HG02981 (cell line): ENCODE measurements at regions not wholly inside any gene's neighbourhood (a gene's known extent, or its start where the extent isn't known, plus 50 kb on each side); places are given as distances from the start of the nearest gene placed in this dataset.

Experiments used
- ATAC-seq: cut with Tn5 transposase; IDR thresholded peaks from one replicate; pipeline ENCODE4 v1.9.1; 2021; ENCODE audit warnings: mild to moderate bottlenecking, moderate library complexity; ENCODE audit not compliant: unreplicated experiment

DNA sequence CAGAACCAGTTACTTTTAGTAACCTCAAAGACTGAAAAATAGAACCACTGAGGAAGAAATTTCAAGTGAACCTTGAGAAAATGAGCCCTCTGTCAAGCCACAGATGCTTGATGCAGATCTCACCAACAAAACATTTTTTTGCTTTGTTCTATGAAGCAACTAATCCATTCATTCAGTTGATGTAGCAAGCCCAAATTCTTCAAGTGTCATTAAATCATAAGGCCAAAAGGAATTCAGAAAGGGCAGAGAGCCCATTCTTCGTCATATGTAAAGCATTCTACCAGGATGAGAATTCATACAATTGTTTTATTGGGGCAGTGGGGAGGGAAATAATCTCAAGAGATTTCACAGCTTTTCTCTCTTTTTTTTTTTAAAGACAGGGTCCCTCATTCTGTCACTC, 218.0 kb upstream of the RGS6 start:
- ATAC-seq, result no peak

DNA sequence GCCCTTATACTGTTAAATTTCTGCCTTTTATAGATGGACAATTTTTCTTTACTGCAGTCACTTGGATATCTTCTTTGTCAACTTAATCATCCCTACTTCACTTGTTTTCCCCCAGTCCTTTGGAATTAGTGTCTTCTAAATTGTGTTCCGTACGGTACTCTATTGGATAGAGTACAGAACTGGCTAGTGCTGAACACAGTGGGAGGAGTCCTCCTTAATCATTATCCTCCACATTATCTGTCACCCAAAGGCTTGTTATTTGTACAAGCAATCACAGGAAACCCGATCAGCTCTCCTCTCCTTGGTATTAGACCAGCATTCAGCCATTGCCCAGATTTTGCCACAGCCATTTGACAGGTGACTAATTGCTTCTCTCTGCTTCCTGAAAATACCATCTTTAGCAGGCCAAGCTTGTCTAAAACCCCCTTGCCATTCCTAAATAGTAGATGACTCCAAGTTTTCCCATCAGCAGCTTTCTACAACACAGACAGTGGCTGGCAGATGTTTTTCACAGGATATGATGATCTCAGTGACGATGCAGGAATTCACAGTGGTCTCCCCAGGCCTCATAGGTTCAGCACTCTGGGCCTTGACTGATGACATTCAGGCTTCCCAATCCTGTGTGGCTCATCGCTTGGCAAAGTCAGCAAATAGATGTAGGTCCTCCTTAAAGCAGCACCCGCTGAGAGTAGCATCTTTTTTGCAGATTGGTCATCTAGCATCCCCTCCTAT, 216.0 kb upstream of the RGS6 start:
- no peak for ATAC-seq

DNA sequence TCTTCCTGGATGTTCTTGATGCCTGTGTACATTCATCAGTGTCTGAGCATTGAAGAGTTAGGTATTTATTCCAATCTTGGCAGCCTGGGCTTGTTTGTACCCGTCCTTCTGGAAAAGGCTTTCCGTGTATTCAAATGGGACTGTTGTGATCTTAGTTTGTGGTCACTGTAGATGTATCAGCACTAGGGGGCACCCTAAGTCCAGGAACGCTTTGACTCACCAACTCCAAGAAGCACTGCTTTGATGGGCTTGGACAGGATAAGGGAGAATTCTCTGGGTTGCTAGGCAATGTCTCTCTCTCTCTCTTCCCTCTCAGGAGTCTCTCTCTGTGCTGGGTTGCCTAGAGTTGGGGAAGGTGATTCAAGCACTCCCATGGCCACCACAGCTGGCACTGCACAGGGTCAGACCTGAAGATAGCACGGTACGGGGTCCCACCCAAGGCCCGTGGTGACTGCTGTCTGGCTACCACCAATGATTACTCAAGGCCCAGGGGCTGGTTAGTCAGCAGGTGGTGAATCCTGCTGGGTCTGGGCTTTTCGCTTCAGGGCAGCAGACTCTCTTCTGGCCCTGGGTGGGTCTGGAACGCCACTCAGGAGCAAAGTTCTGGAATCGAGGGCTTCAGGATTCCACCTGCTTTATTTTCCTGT, 211.1 kb upstream of the RGS6 start:
- ATAC-seq, result no peak

DNA sequence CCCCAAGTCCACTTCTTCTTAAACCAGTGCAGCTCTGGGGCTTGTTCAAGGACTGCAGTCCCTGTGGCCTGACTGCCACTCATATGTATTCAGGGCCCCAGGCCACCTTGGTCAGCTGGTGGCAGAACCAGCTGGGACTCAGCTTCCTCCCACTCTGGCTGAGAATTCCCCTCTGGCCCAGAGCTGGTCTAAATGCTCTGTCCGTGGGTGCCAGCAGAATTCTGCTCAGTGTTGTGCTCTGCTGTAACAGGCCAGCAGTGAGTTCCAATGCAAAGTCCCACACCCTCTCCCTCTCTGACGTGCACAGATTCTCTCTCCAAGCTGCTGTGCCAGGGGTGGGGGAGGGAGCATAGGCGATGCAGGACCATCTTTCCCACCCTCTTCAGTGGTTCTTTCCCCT, 210.4 kb upstream of the RGS6 start:
- ATAC-seq, result no peak

DNA sequence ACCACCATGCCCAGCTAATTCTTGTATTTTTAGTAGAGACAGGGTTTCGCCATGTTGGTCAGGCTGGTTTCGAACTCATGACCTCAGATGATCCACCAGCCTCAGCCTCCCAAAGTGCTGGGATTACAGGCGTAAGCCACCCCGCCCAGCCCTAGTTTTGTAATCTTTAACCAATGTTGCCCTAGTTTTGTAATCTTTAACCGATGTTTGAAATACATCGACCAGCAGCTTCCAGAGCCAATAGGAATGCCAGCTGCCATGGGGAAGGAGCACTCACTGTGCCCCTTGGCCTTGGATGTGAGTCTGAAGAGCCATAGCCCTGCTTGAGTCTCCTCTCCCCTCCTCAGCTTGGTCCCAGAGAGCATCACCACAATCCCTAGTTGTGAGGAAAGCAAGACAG, 209.3 kb upstream of the RGS6 start:
- ATAC-seq, result no peak

DNA sequence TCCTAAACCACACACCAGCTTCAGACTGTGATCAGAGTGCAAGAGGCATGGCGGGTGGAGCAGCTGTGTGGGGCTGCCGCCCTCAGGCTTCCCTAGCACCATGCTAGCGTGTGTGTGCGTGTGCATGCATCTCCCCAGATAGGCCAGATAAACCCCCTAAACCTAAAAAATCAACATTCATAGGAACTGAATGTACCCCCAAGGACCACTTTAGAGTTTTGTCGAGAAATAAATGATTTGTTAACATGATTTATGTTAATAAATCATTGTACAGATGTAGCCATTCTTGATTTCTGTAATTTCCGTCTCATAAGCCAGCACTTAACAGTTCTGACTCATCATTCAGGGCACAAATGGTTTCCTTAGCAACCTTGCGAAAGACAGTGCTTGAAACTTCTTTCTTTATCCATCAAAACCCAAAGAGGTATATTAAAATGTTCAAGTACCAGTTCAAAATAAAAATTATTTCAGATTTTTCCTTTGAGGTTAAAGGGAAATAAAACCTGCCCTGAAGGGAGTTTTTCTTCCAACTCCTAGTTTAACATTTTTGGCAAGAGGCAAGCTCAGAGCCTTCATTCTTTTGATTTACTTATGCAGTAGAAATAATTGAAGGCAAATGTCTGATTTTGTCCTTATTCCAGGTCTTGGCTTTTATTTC, 206.2 kb upstream of the RGS6 start:
- no peak for ATAC-seq

DNA sequence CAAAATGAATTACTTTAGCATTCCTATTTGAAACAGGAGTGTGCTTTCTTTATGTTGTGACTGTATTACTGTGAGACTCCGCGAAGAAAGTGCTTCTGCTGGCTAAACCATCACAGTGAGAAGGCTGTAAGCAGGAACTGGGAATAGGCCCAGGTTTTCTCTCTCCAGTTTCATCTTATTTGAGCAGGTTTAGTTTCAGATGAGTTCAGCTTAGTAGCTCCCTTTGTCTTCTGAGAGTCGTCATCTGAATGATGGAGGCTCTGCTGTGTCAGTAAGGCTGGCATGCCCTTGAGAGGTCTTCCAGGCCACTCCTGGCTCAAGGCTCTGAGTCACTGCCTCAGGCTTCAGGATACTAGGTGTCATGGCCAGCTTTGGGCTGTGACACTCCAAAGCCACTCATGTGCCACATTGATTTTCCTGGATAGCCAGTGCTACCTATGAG, 205.6 kb upstream of the RGS6 start:
- ATAC-seq, result no peak

DNA sequence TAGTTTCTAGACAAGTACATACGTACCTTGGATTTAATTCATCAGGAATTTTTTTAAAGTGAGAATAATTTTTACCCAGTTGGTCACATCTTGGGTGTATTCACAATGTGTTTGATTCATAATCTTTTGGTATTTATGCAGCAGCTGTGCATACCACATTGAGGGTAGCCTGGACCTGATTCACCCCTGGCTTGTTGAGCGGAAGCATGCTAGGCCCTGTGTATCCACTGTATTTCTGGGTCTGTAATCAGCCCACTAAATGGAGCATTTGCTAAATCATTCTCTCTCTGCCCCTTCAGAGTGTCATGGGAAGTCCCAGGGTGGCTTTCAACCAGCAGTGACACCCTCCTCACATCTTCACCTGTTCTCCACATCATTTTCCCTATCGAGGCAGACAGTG, 203.8 kb upstream of the RGS6 start:
- no peak for ATAC-seq

DNA sequence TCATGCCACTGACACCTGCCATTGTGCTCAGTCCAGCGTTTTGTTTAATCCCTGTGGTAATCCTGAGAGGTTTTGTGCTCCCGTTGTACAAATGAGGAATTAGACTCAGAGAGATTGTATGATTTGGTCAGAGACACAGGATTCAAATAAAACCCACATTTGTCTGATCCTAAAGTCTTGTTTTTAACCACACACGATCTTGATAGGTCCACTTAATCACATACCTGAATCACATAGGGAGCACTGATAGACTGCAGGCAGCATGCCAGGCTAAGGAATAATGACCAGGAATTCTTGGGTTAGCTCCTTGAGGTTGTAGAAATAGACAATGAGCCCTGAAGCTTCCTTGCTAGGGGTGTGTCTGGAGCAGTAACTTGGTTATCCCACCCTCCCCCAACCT, 202.6 kb upstream of the RGS6 start:
- no peak for ATAC-seq

DNA sequence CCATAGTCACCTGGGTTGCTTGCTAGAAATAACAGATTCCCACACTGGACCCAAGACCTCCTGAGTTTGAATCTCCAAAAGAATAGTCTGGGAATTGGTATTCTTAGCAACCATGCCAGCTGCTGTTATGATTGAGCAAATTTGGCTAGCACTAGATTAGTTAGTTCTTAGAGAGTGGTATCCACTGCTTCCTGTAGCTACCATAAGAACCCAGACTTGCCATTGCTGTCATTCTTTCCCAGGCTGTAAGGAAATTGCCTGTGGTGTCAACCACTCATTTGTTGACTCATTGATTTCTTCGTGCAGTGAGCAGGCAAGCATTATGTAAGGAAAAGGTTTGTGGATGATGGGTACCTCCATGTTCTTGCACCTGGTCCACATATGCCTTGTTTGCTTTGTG, 201.8 kb upstream of the RGS6 start:
- ATAC-seq, result no peak

DNA sequence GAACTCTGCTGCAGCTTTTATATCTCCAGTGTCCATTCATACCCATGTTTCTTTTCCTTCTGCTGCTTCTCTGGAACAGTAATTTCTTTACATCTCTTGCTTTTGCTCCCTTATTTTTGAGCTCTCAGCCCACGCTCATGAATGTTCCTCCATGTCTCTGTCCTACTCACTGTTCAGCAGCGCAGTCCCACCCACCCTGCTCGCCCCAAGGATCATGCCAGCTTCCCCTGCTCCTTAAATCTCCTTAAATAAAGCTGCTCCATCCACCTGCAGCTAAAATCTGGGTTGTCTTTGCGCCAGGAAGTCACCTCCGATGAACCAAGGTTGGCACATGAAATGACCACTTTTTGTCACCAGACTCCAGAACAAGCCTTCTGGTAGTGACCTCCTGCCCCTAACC, 201.1 kb upstream of the RGS6 start:
- no peak for ATAC-seq

DNA sequence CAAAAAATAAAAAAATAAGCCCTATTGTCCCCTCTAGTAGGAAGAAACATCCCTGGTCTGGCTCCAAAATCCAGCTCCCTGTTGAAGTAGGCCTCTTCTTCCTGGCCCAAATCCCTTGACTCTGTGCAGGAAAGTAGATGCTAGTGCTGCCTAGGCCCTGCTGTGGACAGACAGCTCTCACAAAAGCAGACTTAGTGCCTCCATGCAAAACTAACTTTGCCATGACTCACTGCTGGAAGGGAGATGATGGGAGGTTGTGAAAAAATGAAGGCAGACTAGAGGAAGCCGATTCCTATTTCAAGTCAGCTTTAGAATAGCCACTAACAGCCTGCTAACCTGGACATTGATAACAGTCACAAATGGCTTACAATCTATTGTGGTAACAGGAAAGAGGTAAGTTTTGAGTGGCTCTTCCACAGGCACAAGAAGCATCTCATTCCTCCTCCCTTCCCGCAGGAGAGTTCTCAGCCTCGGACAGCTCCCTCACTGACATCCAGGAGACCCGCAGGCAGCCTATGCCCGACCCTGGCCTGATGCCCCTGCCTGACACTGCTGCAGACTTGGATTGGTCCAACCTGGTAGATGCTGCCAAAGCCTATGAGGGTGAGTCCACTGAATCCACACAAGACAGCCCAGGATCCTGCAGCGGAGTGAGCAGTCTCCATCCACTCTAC, 198.9 kb upstream of the RGS6 start:
- ATAC-seq, result no peak

DNA sequence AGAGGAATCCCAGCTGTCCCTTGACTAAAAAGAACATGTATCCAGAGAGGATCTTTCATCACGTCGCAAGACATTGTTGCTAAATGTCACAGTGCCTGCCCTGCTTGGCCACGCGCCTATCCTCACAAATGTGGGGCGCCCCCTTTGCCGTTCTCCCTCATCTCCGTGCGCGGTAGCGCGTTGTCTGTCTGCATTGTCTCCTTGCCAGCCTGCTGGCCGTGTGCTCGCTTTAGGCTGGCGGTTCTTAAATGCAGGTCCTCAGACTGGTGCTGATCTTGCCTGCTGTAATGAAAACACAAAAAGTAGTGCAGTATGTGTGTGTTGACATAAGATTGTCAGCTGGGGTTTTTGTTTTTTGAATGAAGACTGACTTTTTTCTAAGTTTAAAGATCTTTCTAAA, 198.2 kb upstream of the RGS6 start:
- ATAC-seq, result no peak

DNA sequence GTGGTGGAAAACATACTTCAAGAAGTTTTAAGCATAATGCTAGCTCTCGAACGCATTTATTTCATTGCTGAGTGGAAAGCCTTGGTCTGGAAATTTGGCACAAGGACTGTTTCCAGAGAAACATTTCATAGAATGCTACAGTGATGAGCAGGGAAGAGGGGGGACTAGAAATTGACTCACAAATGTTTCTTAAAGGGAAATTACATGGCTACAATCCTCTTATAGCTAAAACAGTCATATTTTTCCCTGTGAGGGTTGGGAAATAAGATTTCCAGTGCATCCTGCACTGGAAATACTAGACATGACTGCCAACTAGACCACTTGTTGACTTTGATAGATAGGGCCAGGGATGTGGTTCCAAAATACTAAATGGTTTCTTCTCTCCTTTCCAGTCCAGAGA, 197.3 kb upstream of the RGS6 start:
- no peak for ATAC-seq

DNA sequence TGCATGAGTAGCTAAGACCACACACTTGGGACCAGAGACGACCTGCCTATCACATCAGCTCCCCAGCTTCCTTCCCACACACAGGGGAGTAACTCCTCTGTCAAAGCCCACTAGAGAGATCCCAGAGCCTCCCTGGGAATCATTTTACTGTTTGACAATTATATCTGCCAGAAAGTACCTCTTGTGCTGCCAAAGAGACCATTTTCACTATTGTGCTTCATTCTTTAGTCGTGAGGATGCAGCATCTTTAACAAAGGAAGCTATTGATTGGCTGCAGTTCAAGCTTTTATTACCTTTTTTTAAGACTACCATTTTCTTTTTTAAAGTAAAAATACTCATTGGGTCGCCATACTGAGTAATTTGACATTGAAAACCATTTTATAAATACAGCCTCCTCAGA, 194.5 kb upstream of the RGS6 start:
- ATAC-seq, result no peak

DNA sequence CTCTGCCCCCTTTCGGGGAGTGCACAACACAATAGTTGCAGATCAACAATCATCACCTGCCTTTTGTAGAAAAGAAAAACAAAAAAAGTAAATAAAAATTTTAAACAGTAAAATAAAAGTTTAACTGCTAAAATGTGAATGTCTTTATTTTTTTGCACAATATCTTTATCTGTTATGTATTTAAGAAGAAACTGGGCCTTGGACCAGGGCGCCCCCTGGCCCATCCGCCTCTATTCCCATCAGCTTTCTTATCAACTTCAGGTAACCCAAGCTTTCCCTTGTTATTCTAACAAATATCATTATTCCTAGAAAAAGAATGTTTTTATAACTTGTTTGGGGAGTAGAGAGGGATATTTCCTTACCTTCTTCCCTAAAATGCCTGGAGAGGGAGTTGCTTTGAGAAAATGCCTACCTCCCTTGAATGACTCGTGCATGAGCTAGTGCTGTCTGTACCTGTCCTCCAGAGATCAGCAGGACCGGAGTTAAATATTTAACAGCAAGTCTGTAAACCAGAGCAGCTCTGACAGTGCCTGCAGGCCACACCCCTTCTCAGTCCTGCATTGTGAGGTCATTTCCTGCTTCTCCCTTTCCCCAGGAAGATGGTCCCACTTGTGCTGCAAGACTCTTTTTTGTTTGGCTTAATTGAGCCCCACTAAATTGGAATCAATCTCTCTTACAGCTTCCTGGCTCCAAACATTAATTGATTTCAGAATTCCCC, 192.8 kb upstream of the RGS6 start:
- no peak for ATAC-seq

DNA sequence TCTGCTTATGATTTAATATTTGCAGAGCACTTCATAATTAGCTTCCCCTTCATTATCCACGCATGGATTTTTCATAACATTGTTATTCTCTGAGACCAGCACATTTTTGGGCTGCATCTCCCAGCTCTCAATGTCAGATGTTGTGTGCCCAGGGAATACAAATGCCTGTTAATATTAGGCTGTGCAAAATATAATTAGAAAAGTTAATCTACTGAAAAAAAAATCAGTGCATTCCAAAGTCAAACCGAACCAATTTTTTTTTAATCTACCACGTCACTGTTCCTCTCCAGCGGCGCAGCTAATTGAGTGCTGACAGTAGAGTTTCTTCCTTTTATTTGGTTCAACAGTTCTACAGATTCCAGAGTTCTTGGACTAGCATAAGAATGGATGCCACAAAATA, 191.0 kb upstream of the RGS6 start:
- ATAC-seq, result no peak

DNA sequence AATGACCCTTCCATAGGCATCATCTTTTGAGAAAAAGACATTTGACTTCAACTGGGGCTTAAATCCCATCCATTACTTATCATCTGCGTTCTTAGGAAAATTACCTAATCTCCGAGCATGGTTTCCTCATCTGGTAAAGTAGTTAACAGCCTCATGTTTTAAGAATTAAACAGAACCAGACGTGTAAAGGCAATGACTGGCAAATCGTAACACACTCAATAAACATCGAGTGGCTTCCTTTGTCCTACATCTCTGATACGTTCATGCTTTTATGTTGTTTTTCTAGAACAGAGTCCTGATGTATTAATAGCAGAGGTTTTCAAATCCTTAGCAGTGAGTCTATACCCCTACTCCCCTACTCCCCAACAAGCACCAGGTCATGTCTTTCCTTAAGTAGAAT, 189.7 kb upstream of the RGS6 start:
- ATAC-seq, result no peak

DNA sequence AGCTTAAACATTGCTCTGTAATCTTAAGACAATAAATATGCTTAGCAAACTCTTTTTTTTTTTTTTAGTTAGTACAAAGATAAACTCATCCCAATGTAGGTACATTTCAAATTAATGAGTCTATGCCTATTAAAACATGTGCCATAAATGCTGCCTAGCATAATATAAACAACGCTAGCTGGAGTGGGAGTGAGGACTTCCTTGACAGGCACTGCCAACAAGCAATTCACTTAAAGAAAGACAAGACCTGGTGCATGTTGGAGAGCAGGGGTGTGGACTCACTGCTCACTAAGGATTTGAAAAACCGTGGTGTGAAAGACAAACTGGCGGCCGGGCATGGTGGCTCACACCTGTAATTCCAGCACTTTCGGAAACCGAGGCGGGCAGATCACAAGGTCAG, 187.2 kb upstream of the RGS6 start:
- ATAC-seq, result no peak

DNA sequence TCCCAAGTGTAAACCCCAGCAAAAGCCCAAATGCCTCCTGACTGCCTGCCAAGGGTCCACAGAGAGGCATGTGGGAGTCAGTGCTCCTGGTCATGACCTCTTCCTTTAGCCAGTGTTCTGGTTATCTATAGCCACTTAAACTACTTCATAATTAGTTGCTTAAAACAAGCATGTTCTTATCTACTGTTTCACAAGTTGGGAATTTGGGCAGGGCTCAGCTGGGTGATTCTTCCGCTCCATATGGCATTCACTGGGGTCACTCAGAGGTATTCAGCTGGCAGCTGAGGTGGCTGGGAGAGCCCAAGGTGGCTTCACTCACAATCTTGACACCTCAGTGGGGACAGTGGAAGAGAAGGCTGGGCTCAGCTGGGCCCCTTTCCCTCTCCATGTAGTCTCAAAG, 184.0 kb upstream of the RGS6 start:
- no peak for ATAC-seq

DNA sequence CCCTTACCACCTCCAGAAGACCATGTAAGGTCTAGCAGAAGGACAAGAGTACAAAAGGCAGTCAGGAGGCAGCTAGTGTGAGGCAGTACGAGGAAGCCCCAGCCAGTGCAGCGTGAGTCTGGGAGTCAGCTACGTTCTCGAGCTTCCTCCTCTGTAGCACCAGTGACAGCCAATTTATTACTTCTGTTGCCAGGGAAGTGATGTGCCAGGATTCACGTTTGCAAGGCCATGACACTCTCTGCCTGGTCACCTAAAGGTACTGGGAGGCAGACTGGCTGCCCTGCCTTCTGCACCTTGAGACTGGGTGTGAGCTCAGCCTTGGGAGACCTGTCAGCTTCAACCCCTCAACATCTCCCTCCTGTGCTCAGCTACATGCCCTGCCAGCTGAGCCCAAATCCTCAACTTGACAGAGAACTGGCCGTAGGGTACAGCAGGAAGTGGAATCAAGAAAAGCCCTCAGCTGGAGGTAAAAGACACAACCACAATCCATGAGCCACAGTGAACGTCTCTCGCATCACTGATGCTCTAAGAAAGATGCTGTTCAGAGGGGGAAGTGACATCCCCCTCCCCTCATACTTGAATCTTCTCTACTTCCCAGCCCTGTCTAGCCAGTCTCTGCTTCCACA, 182.5 kb upstream of the RGS6 start:
- ATAC-seq, result no peak
